SK-N-SH treated with all-trans-retinoic acid at 6 μM for 48 hours (cell line): ENCODE measurements at regions not wholly inside any gene's neighbourhood (a gene's known extent, or its start where the extent isn't known, plus 50 kb on each side); places are given as distances from the start of the nearest gene placed in this dataset.

Source experiments
- ATAC-seq: fragments of 200-7000 bp; cut with Tn5 transposase; 3 replicates; pipeline ENCODE4 v1.9.1; 2020; ENCODE audit warnings: mild to moderate bottlenecking, moderate library complexity
- ARNTL ChIP-seq: fragments of 450-650 bp; formaldehyde crosslinking; IDR thresholded peaks from 2 replicates; pipeline ENCODE4 v1.5.0; 2020; ENCODE audit warnings: low read depth, mild to moderate bottlenecking, moderate library complexity, borderline replicate concordance
- BACH2 ChIP-seq: fragments of 250-450 bp; sonication (Bioruptor Pico); IDR thresholded peaks from 2 replicates; pipeline ENCODE4 v1.9.0; 2021; ENCODE audit warnings: mild to moderate bottlenecking, borderline replicate concordance
- CSDC2 ChIP-seq: fragments of 250-450 bp; sonication (Bioruptor Pico); IDR thresholded peaks from 2 replicates; pipeline ENCODE4 v1.5.0; 2020; ENCODE audit warnings: mild to moderate bottlenecking, moderate library complexity
- CSRNP3 ChIP-seq: fragments of 250-450 bp; sonication (Bioruptor Pico); IDR thresholded peaks from 2 replicates; pipeline ENCODE4 v1.5.1; 2021; ENCODE audit warnings: mild to moderate bottlenecking, moderate library complexity
- ESRRG ChIP-seq: fragments of 250-450 bp; sonication (Bioruptor Pico); IDR thresholded peaks from 2 replicates; pipeline ENCODE4 v1.6.1; 2021; ENCODE audit warnings: mild to moderate bottlenecking
- OSR1 ChIP-seq: fragments of 250-450 bp; sonication (Bioruptor Pico); IDR thresholded peaks from 2 replicates; pipeline ENCODE4 v1.8.0; 2022; ENCODE audit warnings: moderate library complexity, mild to moderate bottlenecking, inconsistent platforms
- PPARA ChIP-seq: fragments of 250-450 bp; sonication (Bioruptor Pico); IDR thresholded peaks from 2 replicates; pipeline ENCODE4 v1.5.0; 2020; ENCODE audit warnings: mild to moderate bottlenecking, borderline replicate concordance
- RARB ChIP-seq: fragments of 250-450 bp; sonication (Bioruptor Pico); IDR thresholded peaks from 2 replicates; pipeline ENCODE4 v1.8.0; 2021; ENCODE audit warnings: mild to moderate bottlenecking, moderate library complexity
- SNAI2 ChIP-seq: fragments of 250-450 bp; sonication (Bioruptor Pico); IDR thresholded peaks from 2 replicates; pipeline ENCODE4 v1.5.0; 2020; ENCODE audit warnings: mild to moderate bottlenecking, moderate library complexity
- TCF4 ChIP-seq: fragments of 250-450 bp; sonication (Bioruptor Pico); IDR thresholded peaks from 2 replicates; pipeline ENCODE4 v1.8.0; 2021; ENCODE audit warnings: mild to moderate bottlenecking, moderate library complexity, borderline replicate concordance
- TOX ChIP-seq: fragments of 250-450 bp; sonication (Bioruptor Pico); IDR thresholded peaks from 2 replicates; pipeline ENCODE4 v1.8.0; 2021; ENCODE audit warnings: mild to moderate bottlenecking, moderate library complexity, borderline replicate concordance
- ZC3H10 ChIP-seq: fragments of 250-450 bp; sonication (Bioruptor Pico); IDR thresholded peaks from 2 replicates; pipeline ENCODE4 v1.5.1; 2021; ENCODE audit warnings: mild to moderate bottlenecking, moderate library complexity
- ZFP3 ChIP-seq: fragments of 250-450 bp; sonication (Bioruptor Pico); IDR thresholded peaks from 2 replicates; pipeline ENCODE4 v1.5.0; 2020; ENCODE audit warnings: mild to moderate bottlenecking, moderate library complexity
- ZFP30 ChIP-seq: fragments of 450-650 bp; formaldehyde crosslinking; IDR thresholded peaks from 2 replicates; pipeline ENCODE4 v1.5.0; 2022; ENCODE audit warnings: mild to moderate bottlenecking, moderate library complexity
- ZNF565 ChIP-seq: fragments of 450-650 bp; formaldehyde crosslinking; conservative IDR thresholded peaks from 2 replicates; pipeline ENCODE4 v1.5.0; 2020; ENCODE audit warnings: low read depth, mild to moderate bottlenecking, moderate library complexity
- ZNF8 ChIP-seq: fragments of 450-650 bp; formaldehyde crosslinking; IDR thresholded peaks from 2 replicates; pipeline ENCODE4 v1.5.0; 2020; ENCODE audit warnings: mild to moderate bottlenecking, moderate library complexity
- TF ChIP-seq, protein P1 (sequence below): fragments of 250-450 bp; sonication (Bioruptor Pico); IDR thresholded peaks from 2 replicates; pipeline ENCODE4 v1.8.0; 2020; ENCODE audit warnings: mild to moderate bottlenecking, moderate library complexity, borderline replicate concordance
- TF ChIP-seq, protein P2 (sequence below): fragments of 250-450 bp; sonication (Bioruptor Pico); IDR thresholded peaks from 2 replicates; pipeline ENCODE4 v1.5.0; 2020; ENCODE audit warnings: mild to moderate bottlenecking, moderate library complexity
- TF ChIP-seq, protein P3 (sequence below): fragments of 250-450 bp; sonication (Bioruptor Pico); IDR thresholded peaks from 2 replicates; pipeline ENCODE4 v1.8.0; 2021; ENCODE audit warnings: low read depth, mild to moderate bottlenecking, moderate library complexity, borderline replicate concordance
- TF ChIP-seq, protein P4 (sequence below): fragments of 250-450 bp; sonication (Bioruptor Pico); IDR thresholded peaks from 2 replicates; pipeline ENCODE4 v1.5.1; 2020; ENCODE audit warnings: low read depth, mild to moderate bottlenecking, moderate library complexity

DNA sequence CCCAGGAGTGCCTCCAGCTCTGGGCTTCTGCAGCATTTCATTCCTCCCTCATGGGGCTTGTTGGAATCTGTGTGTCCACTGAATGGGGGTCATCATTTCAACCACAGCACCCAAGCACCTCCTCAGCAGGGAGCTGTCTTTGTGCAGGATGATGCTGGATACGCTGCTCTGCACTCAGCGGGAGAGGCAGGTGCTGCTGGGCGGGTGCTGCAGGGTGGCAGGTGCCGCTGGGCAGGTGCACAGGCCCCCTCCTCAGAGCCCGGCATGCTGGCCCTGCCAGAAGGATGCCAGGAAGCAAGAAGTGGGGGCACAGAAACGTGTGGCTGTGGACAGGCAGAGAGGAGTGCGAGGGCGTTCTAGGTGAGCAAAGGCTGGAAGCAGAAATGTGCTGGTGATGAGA, 121.8 kb upstream of the VSTM2B start:
- TF ChIP-seq TOX (CRISPR knock-in tag), result no peak
- no peak for TF ChIP-seq BACH2
- TF ChIP-seq OSR1 (CRISPR knock-in tag), result no peak

DNA sequence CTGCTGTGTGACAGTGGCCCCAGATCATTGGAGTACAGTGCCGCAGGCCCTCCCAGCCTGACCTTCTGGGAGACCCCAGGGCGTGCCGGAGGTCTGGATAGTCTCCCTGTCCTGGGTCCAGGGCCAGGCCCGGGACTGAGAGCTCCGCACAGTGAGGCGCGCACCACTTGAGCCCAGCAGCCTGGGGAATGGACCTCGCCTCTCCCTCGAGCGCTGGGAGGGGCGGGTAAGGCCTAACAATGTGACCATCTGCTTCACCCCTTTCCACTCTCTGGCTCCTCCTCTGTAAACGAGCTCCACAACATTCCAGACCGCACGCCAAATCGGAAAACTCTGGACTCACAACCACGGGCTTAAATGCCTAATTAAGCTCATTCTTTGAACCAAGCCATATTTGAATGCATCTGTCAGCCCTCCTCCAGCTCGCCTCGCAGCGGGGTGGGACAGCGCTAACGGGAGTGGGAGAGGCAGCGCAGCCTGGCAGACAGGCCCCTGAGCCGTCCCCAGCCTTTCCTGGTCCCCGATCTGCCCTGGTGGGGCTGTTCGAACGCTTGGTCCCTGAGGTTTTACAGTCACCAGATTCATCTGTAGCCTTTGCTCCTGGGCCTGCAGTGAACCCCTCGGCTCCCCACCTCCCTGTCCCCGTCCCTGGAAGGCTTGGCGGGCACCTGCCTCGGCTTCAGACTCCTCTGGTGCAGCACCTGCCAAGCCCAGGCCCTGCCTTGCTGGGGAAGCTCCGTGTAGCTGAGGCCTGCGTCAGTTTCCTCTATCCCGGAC, 120.7 kb upstream of the VSTM2B start:
- ATAC-seq, result no peak
- TF ChIP-seq ZNF8 (CRISPR knock-in tag) (no peak), RARB (no peak), ZFP30 (CRISPR knock-in tag) (no peak), PPARA (CRISPR knock-in tag) (no peak), ZFP3 (CRISPR knock-in tag) (no peak), BACH2 (no peak), ARNTL (CRISPR knock-in tag) (no peak), CSRNP3 (CRISPR knock-in tag) (no peak), TOX (CRISPR knock-in tag) (no peak), SNAI2 (CRISPR knock-in tag) (no peak)
- TF ChIP-seq, protein P1, sequence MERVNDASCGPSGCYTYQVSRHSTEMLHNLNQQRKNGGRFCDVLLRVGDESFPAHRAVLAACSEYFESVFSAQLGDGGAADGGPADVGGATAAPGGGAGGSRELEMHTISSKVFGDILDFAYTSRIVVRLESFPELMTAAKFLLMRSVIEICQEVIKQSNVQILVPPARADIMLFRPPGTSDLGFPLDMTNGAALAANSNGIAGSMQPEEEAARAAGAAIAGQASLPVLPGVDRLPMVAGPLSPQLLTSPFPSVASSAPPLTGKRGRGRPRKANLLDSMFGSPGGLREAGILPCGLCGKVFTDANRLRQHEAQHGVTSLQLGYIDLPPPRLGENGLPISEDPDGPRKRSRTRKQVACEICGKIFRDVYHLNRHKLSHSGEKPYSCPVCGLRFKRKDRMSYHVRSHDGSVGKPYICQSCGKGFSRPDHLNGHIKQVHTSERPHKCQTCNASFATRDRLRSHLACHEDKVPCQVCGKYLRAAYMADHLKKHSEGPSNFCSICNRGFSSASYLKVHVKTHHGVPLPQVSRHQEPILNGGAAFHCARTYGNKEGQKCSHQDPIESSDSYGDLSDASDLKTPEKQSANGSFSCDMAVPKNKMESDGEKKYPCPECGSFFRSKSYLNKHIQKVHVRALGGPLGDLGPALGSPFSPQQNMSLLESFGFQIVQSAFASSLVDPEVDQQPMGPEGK (CRISPR knock-in tag), result no peak

More for the DNA sequence above, 121.8 kb upstream of the VSTM2B start:
- no peak for ATAC-seq

DNA sequence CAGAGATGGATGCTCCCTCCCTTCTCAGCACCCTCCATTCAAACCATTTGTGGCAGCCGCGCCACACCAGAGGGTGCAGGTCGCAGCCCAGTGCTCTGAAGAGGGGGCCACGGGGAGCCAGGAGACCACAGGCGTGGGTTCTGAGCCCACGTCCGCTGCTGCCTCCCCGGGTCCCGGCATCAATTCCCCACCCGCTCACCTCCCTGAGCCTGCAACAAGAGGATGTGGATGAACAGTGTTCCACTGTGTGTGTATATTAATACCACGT, 120.1 kb upstream of the VSTM2B start:
- TF ChIP-seq ESRRG (CRISPR knock-in tag) (no peak), RARB (no peak), ZNF8 (CRISPR knock-in tag) (no peak), SNAI2 (CRISPR knock-in tag) (no peak), ZC3H10 (CRISPR knock-in tag) (no peak), OSR1 (CRISPR knock-in tag) (no peak), ZNF565 (CRISPR knock-in tag) (no peak), BACH2 (no peak), TCF4 (CRISPR knock-in tag) (no peak), CSDC2 (CRISPR knock-in tag) (no peak), PPARA (CRISPR knock-in tag) (no peak)
- TF ChIP-seq, protein P2, sequence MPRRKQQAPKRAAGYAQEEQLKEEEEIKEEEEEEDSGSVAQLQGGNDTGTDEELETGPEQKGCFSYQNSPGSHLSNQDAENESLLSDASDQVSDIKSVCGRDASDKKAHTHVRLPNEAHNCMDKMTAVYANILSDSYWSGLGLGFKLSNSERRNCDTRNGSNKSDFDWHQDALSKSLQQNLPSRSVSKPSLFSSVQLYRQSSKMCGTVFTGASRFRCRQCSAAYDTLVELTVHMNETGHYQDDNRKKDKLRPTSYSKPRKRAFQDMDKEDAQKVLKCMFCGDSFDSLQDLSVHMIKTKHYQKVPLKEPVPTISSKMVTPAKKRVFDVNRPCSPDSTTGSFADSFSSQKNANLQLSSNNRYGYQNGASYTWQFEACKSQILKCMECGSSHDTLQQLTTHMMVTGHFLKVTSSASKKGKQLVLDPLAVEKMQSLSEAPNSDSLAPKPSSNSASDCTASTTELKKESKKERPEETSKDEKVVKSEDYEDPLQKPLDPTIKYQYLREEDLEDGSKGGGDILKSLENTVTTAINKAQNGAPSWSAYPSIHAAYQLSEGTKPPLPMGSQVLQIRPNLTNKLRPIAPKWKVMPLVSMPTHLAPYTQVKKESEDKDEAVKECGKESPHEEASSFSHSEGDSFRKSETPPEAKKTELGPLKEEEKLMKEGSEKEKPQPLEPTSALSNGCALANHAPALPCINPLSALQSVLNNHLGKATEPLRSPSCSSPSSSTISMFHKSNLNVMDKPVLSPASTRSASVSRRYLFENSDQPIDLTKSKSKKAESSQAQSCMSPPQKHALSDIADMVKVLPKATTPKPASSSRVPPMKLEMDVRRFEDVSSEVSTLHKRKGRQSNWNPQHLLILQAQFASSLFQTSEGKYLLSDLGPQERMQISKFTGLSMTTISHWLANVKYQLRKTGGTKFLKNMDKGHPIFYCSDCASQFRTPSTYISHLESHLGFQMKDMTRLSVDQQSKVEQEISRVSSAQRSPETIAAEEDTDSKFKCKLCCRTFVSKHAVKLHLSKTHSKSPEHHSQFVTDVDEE, result no peak
- TF ChIP-seq, protein P3, sequence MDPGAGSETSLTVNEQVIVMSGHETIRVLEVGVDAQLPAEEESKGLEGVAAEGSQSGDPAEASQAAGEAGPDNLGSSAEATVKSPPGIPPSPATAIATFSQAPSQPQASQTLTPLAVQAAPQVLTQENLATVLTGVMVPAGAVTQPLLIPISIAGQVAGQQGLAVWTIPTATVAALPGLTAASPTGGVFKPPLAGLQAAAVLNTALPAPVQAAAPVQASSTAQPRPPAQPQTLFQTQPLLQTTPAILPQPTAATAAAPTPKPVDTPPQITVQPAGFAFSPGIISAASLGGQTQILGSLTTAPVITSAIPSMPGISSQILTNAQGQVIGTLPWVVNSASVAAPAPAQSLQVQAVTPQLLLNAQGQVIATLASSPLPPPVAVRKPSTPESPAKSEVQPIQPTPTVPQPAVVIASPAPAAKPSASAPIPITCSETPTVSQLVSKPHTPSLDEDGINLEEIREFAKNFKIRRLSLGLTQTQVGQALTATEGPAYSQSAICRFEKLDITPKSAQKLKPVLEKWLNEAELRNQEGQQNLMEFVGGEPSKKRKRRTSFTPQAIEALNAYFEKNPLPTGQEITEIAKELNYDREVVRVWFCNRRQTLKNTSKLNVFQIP (CRISPR knock-in tag), result no peak
- TF ChIP-seq, protein P4, sequence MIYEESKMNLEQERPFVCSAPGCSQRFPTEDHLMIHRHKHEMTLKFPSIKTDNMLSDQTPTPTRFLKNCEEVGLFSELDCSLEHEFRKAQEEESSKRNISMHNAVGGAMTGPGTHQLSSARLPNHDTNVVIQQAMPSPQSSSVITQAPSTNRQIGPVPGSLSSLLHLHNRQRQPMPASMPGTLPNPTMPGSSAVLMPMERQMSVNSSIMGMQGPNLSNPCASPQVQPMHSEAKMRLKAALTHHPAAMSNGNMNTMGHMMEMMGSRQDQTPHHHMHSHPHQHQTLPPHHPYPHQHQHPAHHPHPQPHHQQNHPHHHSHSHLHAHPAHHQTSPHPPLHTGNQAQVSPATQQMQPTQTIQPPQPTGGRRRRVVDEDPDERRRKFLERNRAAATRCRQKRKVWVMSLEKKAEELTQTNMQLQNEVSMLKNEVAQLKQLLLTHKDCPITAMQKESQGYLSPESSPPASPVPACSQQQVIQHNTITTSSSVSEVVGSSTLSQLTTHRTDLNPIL (CRISPR knock-in tag), result no peak
- TF ChIP-seq, protein P1 (CRISPR knock-in tag), result no peak
- ATAC-seq, result no peak
